RWPE1 (cell line): ENCODE measurements at regions not wholly inside any gene's neighbourhood (a gene's known extent, or its start where the extent isn't known, plus 50 kb on each side); places are given as distances from the start of the nearest gene placed in this dataset.
A peak's percentile ranks its signal among the peaks of the same experiment; 100 is the strongest.

Experiments used
- CTCF ChIA-PET: fragments of 350-600 bp; sonication (Branson Sonifier 250); formaldehyde crosslinking; extraction: SDS; loops from one replicate; lab custom pipeline; 2021; lab: Yijun Ruan, JAX
- POLR2A ChIA-PET: fragments of 400-600 bp; formaldehyde crosslinking; extraction: SDS; loops from one replicate; lab custom pipeline; 2020; ENCODE audit warnings: antibody characterized with exemption; ENCODE audit not compliant: low non-redundant PET; lab: Yijun Ruan, JAX
- DNase-seq: peaks from one replicate; pipeline ENCODE4 v3.0.0; 2012; ENCODE audit warnings: low spot score
- H3K27ac ChIP-seq: fragments of 450-650 bp; 2 replicates; pipeline ENCODE4 v1.5.1; 2017
- TF ChIP-seq, protein P1 (sequence below): fragments of 450-650 bp; conservative IDR thresholded peaks from 2 replicates; pipeline ENCODE4 v1.5.1; 2017; ENCODE audit warnings: low read depth, mild to moderate bottlenecking

- TF ChIP-seq, protein P1, sequence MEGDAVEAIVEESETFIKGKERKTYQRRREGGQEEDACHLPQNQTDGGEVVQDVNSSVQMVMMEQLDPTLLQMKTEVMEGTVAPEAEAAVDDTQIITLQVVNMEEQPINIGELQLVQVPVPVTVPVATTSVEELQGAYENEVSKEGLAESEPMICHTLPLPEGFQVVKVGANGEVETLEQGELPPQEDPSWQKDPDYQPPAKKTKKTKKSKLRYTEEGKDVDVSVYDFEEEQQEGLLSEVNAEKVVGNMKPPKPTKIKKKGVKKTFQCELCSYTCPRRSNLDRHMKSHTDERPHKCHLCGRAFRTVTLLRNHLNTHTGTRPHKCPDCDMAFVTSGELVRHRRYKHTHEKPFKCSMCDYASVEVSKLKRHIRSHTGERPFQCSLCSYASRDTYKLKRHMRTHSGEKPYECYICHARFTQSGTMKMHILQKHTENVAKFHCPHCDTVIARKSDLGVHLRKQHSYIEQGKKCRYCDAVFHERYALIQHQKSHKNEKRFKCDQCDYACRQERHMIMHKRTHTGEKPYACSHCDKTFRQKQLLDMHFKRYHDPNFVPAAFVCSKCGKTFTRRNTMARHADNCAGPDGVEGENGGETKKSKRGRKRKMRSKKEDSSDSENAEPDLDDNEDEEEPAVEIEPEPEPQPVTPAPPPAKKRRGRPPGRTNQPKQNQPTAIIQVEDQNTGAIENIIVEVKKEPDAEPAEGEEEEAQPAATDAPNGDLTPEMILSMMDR: no peak
- H3K27ac ChIP-seq: no peak overlapping the region
- CTCF ChIA-PET: interaction anchor here (0.6 to 2.4 kb wide), 34 partner anchors 9 to 713 kb away, joined by 3 to 19 read pairs (median 4); no protein-coding TSS in a partner anchor
- POLR2A ChIA-PET: no interaction called here
- DNase-seq: peak; percentile 72
Observed at GRCh38 chr5:96335873-96336272, 97.2 kb downstream of the PCSK1 start.

GRCh38 chr5:96333391-96333790 is 99.7 kb downstream of the PCSK1 start:
- no peak overlapping the region for H3K27ac ChIP-seq
- DNase-seq: no peak
- ChIA-PET CTCF (interaction anchor here (0.6 to 0.9 kb wide), 3 partner anchors 12 to 510 kb away, joined by 3 to 4 read pairs (median 4); no protein-coding TSS in a partner anchor), POLR2A (no interaction called here)
- TF ChIP-seq, protein P1: no peak

GRCh38 chr5:96332535-96333366 is 100.3 kb downstream of the PCSK1 start:
- no peak overlapping the region for H3K27ac ChIP-seq
- ChIA-PET CTCF (interaction anchor here (0.7 kb wide), 1 partner anchor 510 kb away, joined by 4 read pairs; no protein-coding TSS in a partner anchor), POLR2A (no interaction called here)
- no peak for DNase-seq
- TF ChIP-seq, protein P1: no peak

DNA sequence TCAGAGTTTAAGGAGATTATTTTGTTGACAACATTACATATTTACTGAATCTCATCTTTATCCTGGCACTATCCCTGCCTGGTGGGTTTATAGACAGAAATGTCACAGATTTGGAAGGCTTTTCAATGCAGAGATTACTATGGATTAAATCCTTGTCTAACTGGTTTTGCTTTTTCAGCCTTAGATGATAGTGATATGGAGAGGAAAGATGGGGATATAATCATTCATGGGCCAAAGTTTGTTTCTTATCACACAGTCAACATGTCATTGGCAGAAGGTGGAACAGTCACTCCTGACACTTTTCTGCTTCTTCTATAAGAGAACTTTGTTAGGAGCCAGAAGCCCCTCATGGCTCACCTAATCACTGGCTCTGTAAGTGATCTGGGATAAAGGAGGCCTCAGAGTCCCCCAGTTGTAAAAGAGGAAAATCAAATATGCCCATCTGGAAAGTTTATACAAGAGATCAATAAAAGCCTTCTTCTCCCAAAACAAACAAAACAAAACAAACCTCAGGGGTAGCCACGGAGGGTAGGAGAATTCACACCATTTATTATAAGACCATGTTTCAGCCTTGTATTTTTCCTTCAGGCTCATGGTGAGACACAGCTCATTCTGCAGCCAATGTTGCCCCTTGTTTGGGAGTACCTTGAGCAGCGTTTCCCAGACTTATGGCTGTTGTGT is 101.2 kb downstream of the PCSK1 start:
- ChIA-PET CTCF (no interaction called here), POLR2A (no interaction called here)
- TF ChIP-seq, protein P1: no peak
- no peak overlapping the region for H3K27ac ChIP-seq
- DNase-seq: no peak

GRCh38 chr5:96331210-96331609 is 101.8 kb downstream of the PCSK1 start:
- ChIA-PET CTCF (no interaction called here), POLR2A (no interaction called here)
- DNase-seq: no peak
- TF ChIP-seq, protein P1: no peak
- no peak overlapping the region for H3K27ac ChIP-seq

DNA sequence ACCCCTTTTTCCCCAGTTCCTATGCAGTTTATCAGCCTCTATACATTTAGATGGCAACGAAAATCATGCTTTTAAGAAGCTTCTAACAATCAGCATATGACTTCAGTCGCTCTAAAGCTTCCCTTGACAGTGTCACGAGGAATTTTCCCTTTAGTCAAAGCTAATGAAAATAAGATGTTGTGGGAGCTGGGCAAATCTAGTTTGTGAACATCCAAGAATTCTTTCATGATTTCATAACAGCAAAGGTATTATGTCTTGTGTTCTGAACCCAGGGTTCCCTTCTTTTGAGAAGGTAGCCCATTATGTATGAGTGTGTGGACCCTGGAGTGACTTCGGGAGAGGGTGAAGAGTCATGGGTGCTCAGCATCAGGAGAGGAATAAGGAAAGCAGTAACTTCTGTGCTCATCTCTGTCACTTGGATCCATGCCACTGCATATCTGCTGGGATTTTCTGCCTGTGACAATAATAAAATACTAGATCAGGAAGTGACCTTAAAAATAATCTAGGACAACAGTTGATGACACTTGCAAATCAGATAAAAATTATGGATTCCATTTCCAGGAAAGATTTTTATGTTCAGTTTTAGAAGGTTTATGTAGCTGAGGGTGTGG is 102.4 kb downstream of the PCSK1 start:
- H3K27ac ChIP-seq: no peak overlapping the region
- ChIA-PET CTCF (interaction anchor here (0.7 kb wide), 1 partner anchor 369 kb away, joined by 3 read pairs; the partner anchor contains the start of gene ELL2), POLR2A (no interaction called here)
- no peak for DNase-seq
- TF ChIP-seq, protein P1: no peak
